DND-41 (cell line): ENCODE measurements at regions not wholly inside any gene's neighbourhood (a gene's known extent, or its start where the extent isn't known, plus 50 kb on each side); places are given as distances from the start of the nearest gene placed in this dataset.
A peak's percentile ranks its signal among the peaks of the same experiment; 100 is the strongest.

ENCODE experiments used
- ATAC-seq: fragments of 200-7000 bp; cut with Tn5 transposase; 3 replicates; pipeline ENCODE4 v1.9.1; 2021; ENCODE audit warnings: low read depth; ENCODE audit not compliant: insufficient read depth
- DNase-seq: peaks from one replicate; pipeline ENCODE4 v3.0.0-alpha.2; 2020
- H2AFZ ChIP-seq: 2 replicates; pipeline ENCODE4 v1.6.0; 2012; ENCODE audit warnings: low read depth, low read length
- H3K27ac ChIP-seq: 2 replicates; pipeline ENCODE4 v1.5.1; 2012; ENCODE audit warnings: low read length, inconsistent platforms
- H3K27me3 ChIP-seq: fragments of 200-600 bp; sonication (generic); 2 replicates; pipeline ENCODE4 v1.6.0; 2012; ENCODE audit warnings: low read length, mild to moderate bottlenecking, inconsistent platforms; ENCODE audit not compliant: insufficient read depth, poor library complexity
- H3K36me3 ChIP-seq: 2 replicates; pipeline ENCODE4 v1.5.1; 2012; ENCODE audit warnings: low read length, inconsistent platforms; ENCODE audit not compliant: insufficient read depth
- H3K4me1 ChIP-seq: 2 replicates; pipeline ENCODE4 v1.5.1; 2012; ENCODE audit warnings: mild to moderate bottlenecking, low read length; ENCODE audit not compliant: insufficient read depth
- H3K4me2 ChIP-seq: 2 replicates; pipeline ENCODE4 v1.6.0; 2012; ENCODE audit warnings: mild to moderate bottlenecking, moderate library complexity, low read length, inconsistent platforms; ENCODE audit not compliant: insufficient read depth
- H3K4me3 ChIP-seq, 2 experiments: fragments of 200-600 bp in 1 of 2; shearing (Covaris generic) in 1 of 2; 2 replicates each; pipeline ENCODE4 v1.5.1; 2012 to 2016; ENCODE audit warnings: inconsistent platforms in 2 of 2, low read length in 2 of 2, mild to moderate bottlenecking in 2 of 2, low read depth in 1 of 2, moderate library complexity in 1 of 2
- H3K79me2 ChIP-seq: 2 replicates; pipeline ENCODE4 v1.6.0; 2012; ENCODE audit warnings: low read length, inconsistent platforms; ENCODE audit not compliant: insufficient read depth
- H3K9ac ChIP-seq: 2 replicates; pipeline ENCODE4 v1.6.0; 2012; ENCODE audit warnings: low read depth, mild to moderate bottlenecking, inconsistent platforms, low read length, moderate library complexity
- H3K9me3 ChIP-seq: 2 replicates; pipeline ENCODE4 v1.5.1; 2012; ENCODE audit warnings: low read length, moderate library complexity, mild to moderate bottlenecking, inconsistent platforms; ENCODE audit not compliant: insufficient read depth, severe bottlenecking
- H4K20me1 ChIP-seq: 2 replicates; pipeline ENCODE4 v1.6.0; 2012; ENCODE audit warnings: low read length; ENCODE audit not compliant: insufficient read depth
- CTCF ChIP-seq: IDR thresholded peaks from 2 replicates; pipeline ENCODE4 v1.5.1; 2012; ENCODE audit warnings: borderline replicate concordance, low read length, moderate library complexity, mild to moderate bottlenecking; ENCODE audit not compliant: poor library complexity, severe bottlenecking; ENCODE audit errors: extremely low read depth
- EZH2 ChIP-seq: IDR thresholded peaks from 3 replicates; pipeline ENCODE4 v1.6.1; 2012; ENCODE audit warnings: borderline replicate concordance, low read depth, mild to moderate bottlenecking, moderate library complexity, low read length, inconsistent platforms; ENCODE audit not compliant: severe bottlenecking

GRCh38 chr4:124590480-124590879, 122.1 kb downstream of the ANKRD50 start:
- TF ChIP-seq EZH2 (no peak), CTCF (no peak)
- no peaks in the 10 kb centered on the region for H3K4me1 ChIP-seq
- no peak overlapping the region for H3K9ac ChIP-seq
- no peak overlapping the region for H3K27ac ChIP-seq
- no peaks in the 10 kb centered on the region for H3K79me2 ChIP-seq
- H3K4me3 ChIP-seq: no peak overlapping the region
- H3K4me2 ChIP-seq: no peak overlapping the region
- no peak for DNase-seq
- H4K20me1 ChIP-seq: no peaks in the 10 kb centered on the region
- H2AFZ ChIP-seq: no peak overlapping the region
- H3K36me3 ChIP-seq: no peaks in the 10 kb centered on the region
- no peaks in the 10 kb centered on the region for H3K27me3 ChIP-seq
- no peaks in the 10 kb centered on the region for H3K9me3 ChIP-seq
- peak; percentile 42; the same call in 2 of the 3 replicates for ATAC-seq

GRCh38 chr4:124591637-124592036, 120.9 kb downstream of the ANKRD50 start:
- DNase-seq: no peak
- no peak for ATAC-seq
- no peaks in the 10 kb centered on the region for H4K20me1 ChIP-seq
- H3K27ac ChIP-seq: no peak overlapping the region
- no peaks in the 10 kb centered on the region for H3K9me3 ChIP-seq
- no peak overlapping the region for H3K9ac ChIP-seq
- H3K4me3 ChIP-seq: no peak overlapping the region
- H3K36me3 ChIP-seq: no peaks in the 10 kb centered on the region
- H3K27me3 ChIP-seq: no peaks in the 10 kb centered on the region
- H3K4me1 ChIP-seq: no peaks in the 10 kb centered on the region
- H2AFZ ChIP-seq: no peak overlapping the region
- no peak for TF ChIP-seq CTCF
- no peak for TF ChIP-seq EZH2
- H3K79me2 ChIP-seq: no peaks in the 10 kb centered on the region
- H3K4me2 ChIP-seq: no peak overlapping the region

GRCh38 chr4:124593494-124593893, 119.0 kb downstream of the ANKRD50 start:
- Histone ChIP-seq H4K20me1 (no peaks in the 10 kb centered on the region), H3K9me3 (no peaks in the 10 kb centered on the region), H3K4me1 (no peaks in the 10 kb centered on the region), H3K9ac (no peak overlapping the region), H3K27me3 (no peaks in the 10 kb centered on the region), H3K4me2 (no peak overlapping the region), H3K4me3 (no peak overlapping the region), H3K27ac (no peak overlapping the region), H2AFZ (no peak overlapping the region), H3K36me3 (no peaks in the 10 kb centered on the region), H3K79me2 (no peaks in the 10 kb centered on the region)
- ATAC-seq (no peak), DNase-seq (no peak)
- TF ChIP-seq CTCF: no peak

- Histone ChIP-seq H3K4me1 (no peaks in the 10 kb centered on the region), H3K79me2 (no peaks in the 10 kb centered on the region), H3K4me3 (no peak overlapping the region), H4K20me1 (no peaks in the 10 kb centered on the region), H3K27ac (no peak overlapping the region), H3K9ac (no peak overlapping the region), H3K36me3 (no peaks in the 10 kb centered on the region), H2AFZ (no peak overlapping the region), H3K9me3 (no peaks in the 10 kb centered on the region), H3K27me3 (no peaks in the 10 kb centered on the region), H3K4me2 (no peak overlapping the region)
- ATAC-seq: no peak
- TF ChIP-seq CTCF (no peak), EZH2 (no peak)
- no peak for DNase-seq
These were observed 117.6 kb downstream of the ANKRD50 start for GRCh38 chr4:124594945-124595344.
